PC-9 (cell line): ENCODE measurements at regions not wholly inside any gene's neighbourhood (a gene's known extent, or its start where the extent isn't known, plus 50 kb on each side); places are given as distances from the start of the nearest gene placed in this dataset.

Experiments
- BruUV-seq: library from RNA; stranded (reverse); fragments of 400-500 nt; replicated peaks from 2 replicates; lab custom pipeline; 2021; lab: Mats Ljungman, UMichigan
- CTCF ChIA-PET: fragments of 300-600 bp; sonication (Branson Sonifier 250); formaldehyde crosslinking; loops from one replicate; lab custom pipeline; 2022; ENCODE audit warnings: antibody characterized with exemption; lab: Charles Lee
- POLR2A ChIA-PET: fragments of 300-600 bp; sonication (Branson Sonifier 250); formaldehyde crosslinking; loops from one replicate; lab custom pipeline; 2022; ENCODE audit warnings: antibody characterized with exemption; ENCODE audit not compliant: unreplicated experiment; lab: Charles Lee
- DNase-seq, 2 experiments: peaks; one replicate each; pipeline versions ENCODE4 v3.0.0 to v3.0.0-alpha.2; 2015 to 2022; ENCODE audit warnings: mixed read lengths in 1 of 2
- H2AFZ ChIP-seq: fragments of 200-600 bp; sonication (generic); 2 replicates; pipeline ENCODE4 v1.8.1; 2017; ENCODE audit warnings: antibody characterized with exemption
- H3F3A ChIP-seq: fragments of 200-600 bp; sonication (generic); 2 replicates; pipeline ENCODE4 v1.8.1; 2017; ENCODE audit warnings: antibody characterized with exemption, mild to moderate bottlenecking, low read depth; ENCODE audit not compliant: insufficient read depth
- H3K27ac ChIP-seq: fragments of 200-600 bp; sonication (generic); 2 replicates; pipeline ENCODE4 v1.6.1; 2016; ENCODE audit warnings: mixed run types
- H3K27me3 ChIP-seq: fragments of 200-600 bp; sonication (generic); 2 replicates; pipeline ENCODE4 v1.6.1; 2016; ENCODE audit warnings: low read depth, mixed run types; ENCODE audit not compliant: insufficient read depth
- H3K36me3 ChIP-seq: fragments of 200-600 bp; sonication (generic); 2 replicates; pipeline ENCODE4 v1.6.1; 2016; ENCODE audit warnings: low read depth, mixed run types
- H3K4me1 ChIP-seq: fragments of 200-600 bp; sonication (generic); replicated peaks from 2 replicates; pipeline ENCODE4 v1.6.1; 2016; ENCODE audit warnings: mixed run types; ENCODE audit not compliant: insufficient read depth
- H3K4me2 ChIP-seq: fragments of 200-600 bp; sonication (generic); 2 replicates; pipeline ENCODE4 v1.6.1; 2017; ENCODE audit warnings: mixed run types
- H3K4me3 ChIP-seq: fragments of 200-600 bp; sonication (generic); 2 replicates; pipeline ENCODE4 v1.6.1; 2016; ENCODE audit warnings: mixed run types
- H3K79me2 ChIP-seq: fragments of 200-600 bp; sonication (generic); 2 replicates; pipeline ENCODE4 v1.6.1; 2017; ENCODE audit warnings: low read depth, mixed run types
- H3K9me2 ChIP-seq: fragments of 200-600 bp; sonication (generic); 2 replicates; pipeline ENCODE4 v1.8.1; 2017; ENCODE audit warnings: mild to moderate bottlenecking; ENCODE audit not compliant: insufficient read depth
- H3K9me3 ChIP-seq: fragments of 200-600 bp; sonication (generic); 2 replicates; pipeline ENCODE4 v1.8.1; 2016; ENCODE audit warnings: low read depth; ENCODE audit not compliant: insufficient read depth
- H4K20me1 ChIP-seq: fragments of 200-600 bp; sonication (generic); 2 replicates; pipeline ENCODE4 v1.8.1; 2017; ENCODE audit not compliant: insufficient read depth
- CTCF ChIP-seq: fragments of 200-600 bp; sonication (generic); conservative IDR thresholded peaks from 2 replicates; pipeline ENCODE4 v1.6.1; 2017; ENCODE audit warnings: mixed run types, antibody characterized with exemption, mild to moderate bottlenecking, moderate library complexity
- EZH2 ChIP-seq: fragments of 200-600 bp; sonication (generic); IDR thresholded peaks from 2 replicates; pipeline ENCODE4 v1.8.0; 2017; ENCODE audit warnings: antibody characterized with exemption, low read depth
- intact Hi-C: fragments of 100-400 bp; cut with micrococcal nuclease; formaldehyde crosslinking; loops from one replicate; pipeline ENCODE4 v1.10.0; 2022; ENCODE audit not compliant: unreplicated experiment

GRCh38 chr6:113585246-113585645 is 271.9 kb upstream of the MARCKS start:
- no peaks in the 10 kb centered on the region for H3K36me3 ChIP-seq
- H3K4me2 ChIP-seq = no peak overlapping the region
- no peak for TF ChIP-seq CTCF
- no peak for TF ChIP-seq EZH2
- no peak overlapping the region for H2AFZ ChIP-seq
- H3K27me3 ChIP-seq = no peaks in the 10 kb centered on the region
- DNase-seq = no peak
- H3K27ac ChIP-seq = no peak overlapping the region
- no peak overlapping the region for H3K4me3 ChIP-seq
- CTCF ChIA-PET = no interaction called here
- POLR2A ChIA-PET = no interaction called here
- peaks cover 11% of the 10 kb centered on the region; the same call in 1 of the 2 replicates for H3K4me1 ChIP-seq
- no peaks in the 10 kb centered on the region for H4K20me1 ChIP-seq
- H3K9me2 ChIP-seq = peaks cover 2% of the 10 kb centered on the region; the same call in 1 of the 2 replicates
- no peaks in the 10 kb centered on the region for H3F3A ChIP-seq
- BruUV-seq = no TSS peak
- H3K9me3 ChIP-seq = no peaks in the 10 kb centered on the region
- intact Hi-C loops = no loop called here
- H3K79me2 ChIP-seq = no peaks in the 10 kb centered on the region

- no peak for TF ChIP-seq CTCF
- no peak for TF ChIP-seq EZH2
- Histone ChIP-seq H3K27me3 (no peaks in the 10 kb centered on the region), H3K4me3 (no peak overlapping the region), H3K4me2 (no peak overlapping the region), H3K36me3 (no peaks in the 10 kb centered on the region), H4K20me1 (no peaks in the 10 kb centered on the region), H3K9me2 (peaks cover 2% of the 10 kb centered on the region; the same call in 1 of the 2 replicates), H2AFZ (peak overlapping the region; percentile 13; the same call in 1 of the 2 replicates), H3K4me1 (peaks cover 11% of the 10 kb centered on the region; the same call in 1 of the 2 replicates), H3F3A (no peaks in the 10 kb centered on the region), H3K79me2 (no peaks in the 10 kb centered on the region), H3K9me3 (no peaks in the 10 kb centered on the region), H3K27ac (no peak overlapping the region)
- no peak for DNase-seq
- ChIA-PET CTCF (no interaction called here), POLR2A (interaction anchor here (0.6 kb wide), 1 partner anchor 28 kb away, joined by 3 read pairs; no protein-coding TSS in a partner anchor)
- intact Hi-C loops = no loop called here
- BruUV-seq = no TSS peak
These were observed 270.6 kb upstream of the MARCKS start for GRCh38 chr6:113586413-113587077.

GRCh38 chr6:113587078-113587699 is 270.0 kb upstream of the MARCKS start:
- ChIA-PET POLR2A (interaction anchor here (0.7 kb wide), 1 partner anchor 754 kb away, joined by 3 read pairs; no protein-coding TSS in a partner anchor), CTCF (no interaction called here)
- Histone ChIP-seq H3K9me3 (no peaks in the 10 kb centered on the region), H3K9me2 (peaks cover 2% of the 10 kb centered on the region; the same call in 1 of the 2 replicates), H3K36me3 (no peaks in the 10 kb centered on the region), H3K4me1 (peaks cover 11% of the 10 kb centered on the region), H2AFZ (peak overlapping the region; percentile 13; the same call in 1 of the 2 replicates), H3F3A (no peaks in the 10 kb centered on the region), H3K4me3 (no peak overlapping the region), H3K27ac (no peak overlapping the region), H3K27me3 (no peaks in the 10 kb centered on the region), H3K79me2 (no peaks in the 10 kb centered on the region), H4K20me1 (no peaks in the 10 kb centered on the region), H3K4me2 (no peak overlapping the region)
- BruUV-seq = no TSS peak
- TF ChIP-seq CTCF (no peak), EZH2 (no peak)
- DNase-seq = no peak
- intact Hi-C loops = no loop called here
